HepG2 (cell line): ENCODE measurements at regions not wholly inside any gene's neighbourhood (a gene's known extent, or its start where the extent isn't known, plus 50 kb on each side); places are given as distances from the start of the nearest gene placed in this dataset.

Source experiments
- ATAC-seq: fragments of 200-7000 bp; cut with Tn5 transposase; 3 replicates; pipeline ENCODE4 v1.9.1; 2020; ENCODE audit warnings: mild to moderate bottlenecking, moderate library complexity
- BruUV-seq: library from RNA; stranded (reverse); fragments of 400-500 nt; replicated peaks from 2 replicates; lab custom pipeline; 2021; lab: Mats Ljungman, UMichigan
- CTCF ChIA-PET: fragments of 300-600 bp; formaldehyde crosslinking; extraction: SDS; loops from one replicate; lab custom pipeline; 2021; ENCODE audit warnings: low total read pairs, inconsistent platforms, low intra/inter-chr PET ratio; lab: Yijun Ruan, JAX
- POLR2A ChIA-PET: fragments of 350-600 bp; sonication (Branson Sonifier 250); formaldehyde crosslinking; loops from one replicate; lab custom pipeline; 2020; ENCODE audit warnings: antibody characterized with exemption, inconsistent platforms; lab: Yijun Ruan, JAX
- DNase-seq: peaks from one replicate; pipeline ENCODE4 v3.0.0-alpha.2; 2015; ENCODE audit warnings: low spot score
- FAIRE-seq: peaks from 3 replicates; lab custom pipeline; 2011; peaks lifted over from hg19 to GRCh38; lab: Jason Lieb, UNC
- H2AFZ ChIP-seq: one replicate; pipeline ENCODE4 v1.6.1; 2011; ENCODE audit warnings: low read length, inconsistent platforms
- H3K27ac ChIP-seq: fragments of 300-600 bp; 3 replicates; pipeline ENCODE4 v1.8.0; 2011; ENCODE audit warnings: mixed run types, mild to moderate bottlenecking, mixed read lengths, low read length, inconsistent platforms; ENCODE audit not compliant: insufficient read depth; ENCODE audit errors: extremely low read length
- H3K27me3 ChIP-seq, 2 experiments: fragments of 200-600 bp in 1 of 2; 2 replicates in 1 of 2; 3 replicates in 1 of 2; pipeline versions ENCODE4 v1.6.0 to v1.8.0; 2011; ENCODE audit warnings: low read length in 2 of 2, mild to moderate bottlenecking in 2 of 2, moderate library complexity in 2 of 2, inconsistent platforms in 1 of 2; ENCODE audit not compliant: insufficient read depth in 2 of 2, control insufficient read depth in 1 of 2
- H3K36me3 ChIP-seq, 2 experiments: fragments of 200-600 bp in 1 of 2; replicated peaks in 1 of 2; 2 replicates in 1 of 2; 3 replicates in 1 of 2; pipeline versions ENCODE4 v1.5.1 to v1.8.0; 2011; ENCODE audit warnings: low read length in 2 of 2, inconsistent platforms in 1 of 2; ENCODE audit not compliant: insufficient read depth in 2 of 2, control insufficient read depth in 1 of 2
- H3K4me1 ChIP-seq: 2 replicates; pipeline ENCODE4 v1.5.1; 2012; ENCODE audit warnings: low read length, inconsistent platforms; ENCODE audit not compliant: insufficient read depth
- H3K4me2 ChIP-seq: 2 replicates; pipeline ENCODE4 v1.6.0; 2011; ENCODE audit warnings: low read depth, low read length, inconsistent platforms
- H3K4me3 ChIP-seq, 3 experiments: fragments of 200-600 bp in 1 of 3; sonication (generic), shearing (Covaris generic) in 1 of 3; replicated peaks in 1 of 3; 2 replicates each; pipeline ENCODE4 v1.5.1; 2011 to 2016; ENCODE audit warnings: low read length in 3 of 3, inconsistent platforms in 2 of 3, low read depth in 2 of 3, mild to moderate bottlenecking in 2 of 3, control low read depth in 1 of 3, mixed read lengths in 1 of 3; ENCODE audit not compliant: insufficient read depth in 1 of 3
- H3K79me2 ChIP-seq: one replicate; pipeline ENCODE4 v1.6.1; 2011; ENCODE audit warnings: low read length, inconsistent platforms; ENCODE audit not compliant: insufficient read depth
- H3K9ac ChIP-seq: 2 replicates; pipeline ENCODE4 v1.6.0; 2011; ENCODE audit warnings: mild to moderate bottlenecking, low read depth, low read length, inconsistent platforms; ENCODE audit not compliant: insufficient read depth
- H3K9me3 ChIP-seq: 2 replicates; pipeline ENCODE4 v1.5.1; 2012; ENCODE audit warnings: mild to moderate bottlenecking, low read length
- H4K20me1 ChIP-seq: 2 replicates; pipeline ENCODE4 v1.6.0; 2011; ENCODE audit warnings: inconsistent platforms, mild to moderate bottlenecking, low read length, moderate library complexity; ENCODE audit not compliant: insufficient read depth
- BRF2 ChIP-seq: sonication (generic); formaldehyde crosslinking; IDR thresholded peaks from 2 replicates; pipeline ENCODE4 v1.8.1; 2022; ENCODE audit warnings: mild to moderate bottlenecking, missing genetic modification reagents
- FOXO4 ChIP-seq: sonication (generic); formaldehyde crosslinking; conservative IDR thresholded peaks from 2 replicates; pipeline ENCODE4 v1.8.1; 2023; ENCODE audit warnings: missing genetic modification reagents
- GABPB1 ChIP-seq: IDR thresholded peaks from 2 replicates; pipeline ENCODE4 v1.6.1; 2016; ENCODE audit warnings: mild to moderate bottlenecking, missing genetic modification reagents, moderate library complexity, missing compliant biosample characterization
- IRX3 ChIP-seq: sonication (generic); formaldehyde crosslinking; IDR thresholded peaks from 2 replicates; pipeline ENCODE4 v1.8.1; 2023; ENCODE audit warnings: mild to moderate bottlenecking, low read depth, missing genetic modification reagents, borderline replicate concordance
- ISX ChIP-seq: sonication (generic); formaldehyde crosslinking; conservative IDR thresholded peaks from 2 replicates; pipeline ENCODE4 v1.5.0; 2020; ENCODE audit warnings: missing genetic modification reagents
- KDM1A ChIP-seq: IDR thresholded peaks from 2 replicates; pipeline ENCODE4 v1.6.1; 2016; ENCODE audit warnings: missing compliant biosample characterization
- KLF13 ChIP-seq: sonication (generic); formaldehyde crosslinking; IDR thresholded peaks from 2 replicates; pipeline ENCODE4 v1.4.0; 2020; ENCODE audit warnings: mild to moderate bottlenecking, missing genetic modification reagents
- NCOR1 ChIP-seq: fragments of 200-600 bp; sonication (generic); IDR thresholded peaks from 2 replicates; pipeline ENCODE4 v1.7.0; 2017; ENCODE audit warnings: antibody characterized with exemption, low read length, borderline replicate concordance
- NFRKB ChIP-seq: fragments of 450-650 bp; IDR thresholded peaks from 2 replicates; pipeline ENCODE4 v1.6.1; 2017
- PATZ1 ChIP-seq: sonication (generic); formaldehyde crosslinking; IDR thresholded peaks from 2 replicates; pipeline ENCODE4 v1.4.0; 2020; ENCODE audit warnings: missing genetic modification reagents
- TCF7 ChIP-seq: sonication (generic); IDR thresholded peaks from 2 replicates; pipeline ENCODE4 v1.6.1; 2016; ENCODE audit warnings: antibody characterized with exemption, low read depth
- ZNF12 ChIP-seq: sonication (generic); formaldehyde crosslinking; IDR thresholded peaks from 2 replicates; pipeline ENCODE4 v1.5.0; 2020; ENCODE audit warnings: missing genetic modification reagents
- ZNF513 ChIP-seq: sonication (generic); formaldehyde crosslinking; conservative IDR thresholded peaks from 2 replicates; pipeline ENCODE4 v1.5.0; 2020; ENCODE audit warnings: missing genetic modification reagents
- ZNF678 ChIP-seq: sonication (generic); formaldehyde crosslinking; IDR thresholded peaks from 2 replicates; pipeline ENCODE4 v1.4.0; 2020; ENCODE audit warnings: mild to moderate bottlenecking, missing genetic modification reagents
- ZSCAN21 ChIP-seq: sonication (generic); formaldehyde crosslinking; IDR thresholded peaks from 2 replicates; pipeline ENCODE4 v1.8.0; 2022; ENCODE audit warnings: mild to moderate bottlenecking, missing genetic modification reagents, moderate library complexity, borderline replicate concordance
- ZSCAN22 ChIP-seq: sonication (generic); formaldehyde crosslinking; IDR thresholded peaks from 2 replicates; pipeline ENCODE4 v1.4.0; 2020; ENCODE audit warnings: mild to moderate bottlenecking, missing genetic modification reagents
- WGBS: methylation state at CpG from one replicate; pipeline ENCODE4 v1.1.6; 2017; ENCODE audit warnings: low lambda C conversion rate; 5-methylcytosine and 5-hydroxymethylcytosine counted together
- in situ Hi-C: cut with HindIII; loops from 2 replicates; pipeline ENCODE4 v1.10.0; 2017; ENCODE audit warnings: low pct_unique_long_range_greater_than_20kb; ENCODE audit not compliant: extremely low pct_ligation_motif_present
- intact Hi-C: fragments of 100-400 bp; cut with micrococcal nuclease; formaldehyde crosslinking; loops from one replicate; pipeline ENCODE4 v1.10.0; 2022; ENCODE audit not compliant: unreplicated experiment

GRCh38 chr3:159528251-159528895, 460.3 kb upstream of the IL12A start:
- intact Hi-C loops = no loop called here

More at GRCh38 chr3:159528251-159528895, 460.3 kb upstream of the IL12A start:
- H3K9ac ChIP-seq = no peak overlapping the region
- FAIRE-seq = no peak
- 0 out of 5 replicates have a peak, but pooled peaks cover 0 to 1% of the 10 kb centered on the region in 2 experiments for H3K27me3 ChIP-seq
- H3K9me3 ChIP-seq = no peaks in the 10 kb centered on the region
- H3K36me3 ChIP-seq = no peaks in the 10 kb centered on the region
- in situ Hi-C loops = no loop called here
- no peaks in the 10 kb centered on the region for H3K4me1 ChIP-seq
- 3% methylated on average over 9 of the region's 9 CpGs for WGBS
- H3K4me2 ChIP-seq = no peak overlapping the region
- no peak overlapping the region for H3K4me3 ChIP-seq
- H2AFZ ChIP-seq = no peak overlapping the region
- BruUV-seq = no TSS peak
- ChIA-PET POLR2A (no interaction called here), CTCF (no interaction called here)
- H3K27ac ChIP-seq = no peak overlapping the region
- no peaks in the 10 kb centered on the region for H4K20me1 ChIP-seq
- no peak for DNase-seq
- no peaks in the 10 kb centered on the region for H3K79me2 ChIP-seq
- no peak for ATAC-seq
- TF ChIP-seq IRX3 = no peak
- TF ChIP-seq ZSCAN21 (CRISPR knock-in tag) = no peak
- TF ChIP-seq PATZ1 = no peak
- no peak for TF ChIP-seq ZNF678 (CRISPR knock-in tag)
- TF ChIP-seq ZNF513 = no peak
- no peak for TF ChIP-seq TCF7
- no peak for TF ChIP-seq GABPB1 (CRISPR knock-in tag)
- no peak for TF ChIP-seq BRF2 (CRISPR knock-in tag)
- TF ChIP-seq NCOR1 = no peak
- TF ChIP-seq ZNF12 (CRISPR knock-in tag) = no peak
- no peak for TF ChIP-seq FOXO4 (CRISPR knock-in tag)
- no peak for TF ChIP-seq NFRKB
- no peak for TF ChIP-seq KDM1A (CRISPR knock-in tag)
- no peak for TF ChIP-seq KLF13 (CRISPR knock-in tag)
- no peak for TF ChIP-seq ISX (CRISPR knock-in tag)
- no peak for TF ChIP-seq ZSCAN22 (CRISPR knock-in tag)
